DMS53 treated with DMSO at 0.1 percent for 48 hours (cell line): ENCODE measurements at regions not wholly inside any gene's neighbourhood (a gene's known extent, or its start where the extent isn't known, plus 50 kb on each side); places are given as distances from the start of the nearest gene placed in this dataset.

ENCODE experiments used
- DNase-seq: peaks from one replicate; lab custom pipeline; 2025; ENCODE audit not compliant: unreplicated experiment; lab: John Stamatoyannopoulos, UW

DNA sequence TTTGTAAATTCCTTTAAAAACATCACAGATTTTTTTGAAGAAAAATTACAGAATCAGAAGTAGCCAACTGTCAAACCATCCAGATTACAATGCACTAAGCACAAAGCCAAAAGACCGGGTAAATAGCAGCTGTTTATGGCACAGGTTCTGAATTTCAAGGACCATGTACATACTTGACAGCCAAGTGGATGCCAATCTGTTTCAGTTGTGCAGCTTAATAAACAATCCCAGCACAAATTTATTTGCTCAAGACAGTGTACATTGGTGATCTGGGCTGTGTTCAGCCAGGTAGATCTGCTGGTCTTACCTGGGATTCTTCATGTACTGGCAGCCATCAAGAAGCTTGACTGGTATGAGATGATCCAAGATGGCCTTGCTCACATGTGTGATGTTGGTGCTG, 229.8 kb upstream of the FLRT2 start:
- peak; percentile 65 for DNase-seq

DNA sequence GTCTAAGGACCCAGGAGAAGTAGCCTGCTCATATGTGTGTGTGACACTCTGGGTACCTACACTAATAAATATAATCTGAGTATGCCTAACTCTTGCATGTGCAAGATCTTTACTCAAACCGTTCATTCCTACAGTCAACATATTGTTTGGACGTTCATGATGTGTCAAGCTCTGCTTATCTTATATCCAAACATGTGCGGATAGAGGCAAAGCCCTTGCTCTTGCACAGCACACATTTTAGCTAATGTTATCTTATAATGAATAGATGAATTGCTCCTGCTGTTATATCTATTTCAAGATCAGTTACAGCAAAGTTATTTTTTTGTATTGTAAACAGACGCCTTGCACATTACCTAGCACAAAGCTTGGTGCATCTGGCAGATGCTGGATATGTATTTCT, 228.4 kb upstream of the FLRT2 start:
- no peak for DNase-seq

DNA sequence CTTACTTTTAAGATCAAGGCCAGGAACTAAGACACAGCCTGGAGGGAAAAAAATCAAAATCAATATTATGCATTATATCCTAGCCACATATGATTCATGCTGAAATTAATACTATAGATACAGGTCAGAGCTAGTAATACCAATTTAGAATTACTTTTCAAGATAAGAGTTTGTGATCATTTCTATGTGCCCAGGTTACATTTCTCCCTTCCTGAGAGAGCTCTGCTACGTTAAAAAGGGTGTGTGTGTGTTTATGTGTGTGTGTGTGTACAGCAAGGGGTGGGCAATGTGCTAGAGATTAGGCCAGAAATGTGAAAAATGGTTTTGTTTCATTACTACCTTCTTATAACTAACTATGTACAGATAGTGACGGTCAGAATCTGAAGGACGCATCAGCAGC, 223.9 kb upstream of the FLRT2 start:
- DNase-seq: no peak

DNA sequence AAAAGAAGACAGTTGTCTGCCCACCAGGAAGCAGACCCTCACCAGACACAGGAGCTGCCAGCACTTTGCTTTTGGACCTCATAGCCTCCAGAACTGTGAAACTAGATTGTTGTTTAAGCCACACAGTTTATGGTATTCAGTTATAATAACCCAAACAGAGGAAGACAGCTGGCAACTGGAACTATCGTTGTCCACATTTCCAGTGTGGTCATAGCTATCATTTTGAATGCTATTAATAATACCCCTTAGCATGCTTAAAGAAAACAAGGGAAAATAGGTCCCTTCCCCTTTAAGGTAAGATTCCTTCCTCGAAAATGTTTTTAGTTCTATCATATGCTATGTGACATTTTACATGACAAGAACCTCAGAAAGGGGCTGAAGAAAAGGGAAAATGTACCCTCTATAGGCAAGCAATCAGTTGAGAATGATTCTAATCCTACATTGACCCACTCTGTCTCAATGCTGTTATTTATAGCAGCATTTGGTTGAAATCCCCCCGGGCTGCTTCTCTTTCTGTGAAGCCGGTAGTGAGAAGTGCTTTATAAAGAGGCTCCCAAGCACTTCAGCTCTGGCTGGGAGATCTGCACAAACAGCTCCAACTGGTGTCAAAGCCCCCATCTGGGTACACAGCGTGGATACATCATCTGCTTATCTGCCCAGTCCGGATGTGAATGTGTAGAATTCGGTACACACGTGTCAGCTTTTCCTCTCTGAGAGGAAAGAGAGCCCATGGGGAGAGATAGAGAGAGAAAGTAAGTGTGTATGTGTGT, 221.2 kb upstream of the FLRT2 start:
- DNase-seq: no peak

DNA sequence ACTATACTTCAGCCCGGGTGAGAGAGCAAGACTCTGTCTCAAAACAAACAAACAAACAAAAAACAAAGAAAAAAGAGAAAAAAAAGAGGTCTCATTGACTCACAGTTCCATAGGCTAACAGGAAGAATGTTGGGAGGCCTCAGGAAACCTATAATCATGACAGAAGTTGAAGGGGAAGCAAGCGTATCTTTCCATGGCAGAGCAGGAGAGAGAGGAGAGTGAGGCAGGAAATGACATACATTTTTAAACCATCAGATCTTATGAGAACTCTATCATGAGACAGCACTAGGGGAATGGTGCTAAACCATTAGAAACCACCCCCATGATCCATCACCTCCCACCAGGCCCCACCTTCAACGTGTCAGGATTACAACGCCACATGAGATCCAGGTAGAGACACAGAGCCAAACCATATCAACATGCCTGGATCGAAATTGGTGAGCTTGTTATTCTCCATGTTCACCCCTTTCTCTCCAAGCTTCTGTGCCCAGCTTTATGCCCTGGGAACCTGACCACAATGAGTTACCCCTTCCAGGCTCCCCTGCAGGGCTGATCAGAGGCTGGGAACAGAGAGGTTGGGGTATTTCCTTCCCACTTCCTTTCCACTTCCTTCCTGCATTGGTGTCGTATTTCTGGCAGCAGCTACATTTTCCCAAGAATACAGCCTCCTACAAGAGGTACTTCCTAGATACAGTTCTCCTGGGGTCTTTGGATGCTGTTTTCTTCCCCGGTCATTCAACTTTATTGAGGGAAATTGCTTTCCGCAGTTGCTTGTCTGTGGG, 219.3 kb upstream of the FLRT2 start:
- DNase-seq: no peak

DNA sequence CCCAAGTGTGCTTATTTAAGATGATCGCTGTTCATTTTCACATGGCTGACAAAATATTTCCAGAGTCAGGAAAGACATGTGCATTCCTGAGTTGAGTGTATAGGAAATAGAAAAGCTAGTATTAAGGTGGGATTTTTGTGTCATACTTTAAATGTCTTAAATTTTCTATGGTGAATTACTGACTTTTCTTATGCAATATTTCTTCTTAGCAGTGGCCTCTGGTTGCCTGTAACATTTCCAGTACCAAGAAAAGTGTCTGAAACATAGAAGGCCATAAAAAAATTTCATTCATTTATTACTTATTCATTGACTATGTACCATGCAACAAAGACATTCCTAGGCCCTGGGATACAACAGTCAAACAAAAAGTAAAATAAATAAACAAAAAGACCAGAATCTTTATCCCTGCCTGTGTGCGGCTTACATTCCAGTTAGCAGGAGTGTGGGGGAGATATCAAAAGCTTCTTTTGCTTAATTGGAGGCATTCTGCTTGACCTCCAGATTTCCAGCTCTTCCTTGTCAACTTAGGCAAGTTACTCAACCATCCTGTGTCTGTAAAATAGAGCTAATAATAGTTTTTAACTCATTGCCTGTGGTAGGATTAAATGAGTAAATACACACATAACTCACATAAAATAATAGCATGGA, 216.3 kb upstream of the FLRT2 start:
- DNase-seq: no peak

DNA sequence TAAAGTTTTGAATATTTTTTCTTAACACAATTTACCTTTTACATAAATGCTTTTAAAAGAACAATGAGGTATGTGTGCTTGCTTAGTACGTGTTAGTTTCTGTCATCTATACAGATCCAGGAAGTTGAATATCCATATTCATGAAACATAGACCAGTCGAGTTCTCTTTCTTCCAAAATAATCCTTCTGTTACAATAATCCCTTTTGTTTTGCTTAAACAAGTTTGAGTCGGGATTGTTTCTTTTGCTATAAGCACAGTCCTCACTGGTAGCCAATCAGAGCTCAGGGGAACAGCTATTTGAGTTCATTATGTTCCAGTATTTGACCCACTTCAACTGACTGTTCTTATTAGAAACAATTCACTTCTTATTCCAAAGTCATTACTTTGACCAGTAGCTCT, 214.7 kb upstream of the FLRT2 start:
- DNase-seq: no peak

DNA sequence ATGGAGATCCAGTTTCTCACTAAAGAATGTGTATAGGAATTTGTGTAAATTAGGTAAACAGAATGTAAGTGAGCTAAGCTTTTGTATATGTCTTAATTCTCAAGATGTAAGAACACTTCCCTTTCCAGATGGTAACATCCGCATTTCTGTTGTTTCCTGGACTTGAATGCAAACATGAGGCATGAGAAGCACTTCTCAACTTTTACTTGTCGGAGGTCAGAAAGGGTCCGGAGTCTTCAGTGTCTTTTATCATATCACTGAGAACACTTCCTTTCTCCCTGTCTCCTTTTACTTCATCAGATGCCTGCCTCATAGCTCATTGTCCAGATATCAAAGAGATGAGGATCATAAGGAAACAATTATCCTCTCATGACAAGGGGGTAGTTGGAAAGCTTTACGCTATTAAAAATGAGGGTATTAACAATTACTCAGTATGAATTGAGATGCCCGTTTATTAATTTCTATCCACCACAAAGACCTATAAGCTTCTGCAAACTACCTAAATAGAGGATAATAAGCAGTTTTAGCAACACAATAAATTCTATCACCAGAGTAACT, 214.1 kb upstream of the FLRT2 start:
- no peak for DNase-seq

DNA sequence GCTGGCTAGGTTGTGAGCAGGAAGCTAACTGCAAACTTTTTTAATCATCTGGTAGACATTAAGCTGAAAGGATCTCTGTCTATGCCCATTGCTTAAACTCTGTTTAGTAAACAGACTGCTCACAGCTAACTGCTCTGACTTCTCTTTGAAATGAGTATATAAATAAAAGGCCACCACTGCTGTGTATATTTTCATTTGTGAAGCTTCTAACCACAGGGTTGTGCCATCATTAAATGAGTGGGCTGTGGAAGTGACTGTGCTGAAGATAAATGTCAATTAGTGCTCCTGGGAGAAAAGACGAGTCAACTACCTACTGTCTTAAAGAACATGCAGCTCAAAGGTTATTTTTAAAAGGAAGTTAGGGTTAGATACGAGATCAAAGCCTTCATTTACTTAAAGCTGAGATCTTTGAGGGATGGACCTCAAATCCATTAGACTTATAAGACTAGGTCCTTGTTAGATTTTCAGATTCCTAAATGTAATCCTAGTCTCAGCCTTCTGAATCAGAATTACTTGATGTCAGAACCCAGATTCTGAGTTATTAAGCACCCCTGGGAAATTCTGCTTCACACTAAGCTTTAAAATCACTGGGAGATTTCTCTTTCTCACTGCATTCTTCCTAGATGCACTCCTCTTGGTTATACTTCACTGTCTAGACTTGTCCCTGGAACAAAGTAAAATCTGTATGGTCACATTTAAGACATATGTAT, 213.1 kb upstream of the FLRT2 start:
- no peak for DNase-seq

DNA sequence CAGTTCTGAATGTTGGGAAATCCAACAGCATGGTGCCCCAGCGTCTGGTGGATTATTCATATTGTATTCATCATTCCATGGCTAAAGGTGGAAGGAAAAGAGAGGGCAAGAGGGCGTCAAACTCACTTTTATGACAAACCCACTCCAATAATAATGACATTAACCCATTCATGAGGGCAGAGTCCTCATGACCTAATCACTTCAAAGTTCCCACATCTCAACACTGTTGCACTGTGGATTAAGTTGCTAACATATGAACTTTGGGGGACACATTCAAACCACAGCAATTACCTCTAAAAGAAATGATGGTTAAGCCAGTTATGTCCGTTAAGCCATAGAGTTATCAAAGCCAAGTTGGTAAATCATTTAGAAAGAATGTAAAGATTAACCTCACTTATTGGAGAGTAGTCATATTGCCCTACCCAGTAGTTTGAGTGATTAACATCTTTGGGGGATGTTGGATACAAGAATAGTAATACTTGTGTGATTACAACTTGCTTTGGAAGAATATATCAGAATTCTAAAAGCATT, 212.4 kb upstream of the FLRT2 start:
- DNase-seq: no peak

DNA sequence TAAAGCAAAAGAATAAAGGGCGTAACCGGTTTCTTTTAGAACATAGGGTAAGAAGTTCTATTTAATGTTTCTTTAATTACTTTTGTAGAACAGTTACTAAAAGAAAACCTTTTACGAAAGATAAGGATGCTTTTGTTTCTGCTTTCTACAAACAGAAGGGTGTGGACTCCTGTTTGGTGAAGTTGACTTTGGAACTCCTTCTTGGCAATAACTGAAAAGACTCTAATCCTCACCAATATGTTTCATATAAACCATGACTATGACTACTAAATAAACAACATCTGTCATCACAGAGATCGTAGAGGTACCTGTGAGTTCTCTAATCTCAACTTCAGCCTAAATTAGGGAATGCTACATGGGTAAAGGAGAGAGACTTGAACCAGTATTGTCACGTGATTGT, 210.8 kb upstream of the FLRT2 start:
- no peak for DNase-seq

DNA sequence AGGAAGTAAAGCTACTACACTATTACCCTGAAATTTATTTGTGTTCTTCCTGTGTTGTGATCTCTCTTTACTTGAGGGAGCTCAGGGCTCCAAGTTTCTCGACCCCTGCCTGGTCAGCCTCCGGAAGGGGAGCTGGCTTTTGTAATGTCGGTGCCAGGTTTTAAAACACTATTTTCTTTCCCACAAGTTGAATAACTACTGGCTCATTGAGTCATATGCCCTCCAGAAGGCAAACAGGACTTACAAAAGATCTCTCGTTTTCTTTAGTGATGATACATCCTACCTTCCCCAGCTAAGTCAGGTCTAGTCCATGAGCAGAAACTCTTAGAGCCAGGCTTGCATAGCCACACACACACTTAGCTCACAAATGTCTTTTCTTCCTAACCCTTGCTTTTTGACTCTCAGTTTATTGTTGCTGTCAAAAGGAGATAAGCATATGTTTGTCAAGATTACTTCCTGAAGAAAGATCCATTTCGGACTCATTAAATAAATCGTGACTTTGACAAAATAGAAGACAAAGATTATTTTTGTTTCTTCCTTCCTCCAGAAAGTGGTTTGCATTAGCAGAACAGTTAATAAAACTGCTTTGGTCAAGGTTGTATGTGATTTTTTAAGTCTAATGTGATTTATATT, 209.8 kb upstream of the FLRT2 start:
- no peak for DNase-seq

DNA sequence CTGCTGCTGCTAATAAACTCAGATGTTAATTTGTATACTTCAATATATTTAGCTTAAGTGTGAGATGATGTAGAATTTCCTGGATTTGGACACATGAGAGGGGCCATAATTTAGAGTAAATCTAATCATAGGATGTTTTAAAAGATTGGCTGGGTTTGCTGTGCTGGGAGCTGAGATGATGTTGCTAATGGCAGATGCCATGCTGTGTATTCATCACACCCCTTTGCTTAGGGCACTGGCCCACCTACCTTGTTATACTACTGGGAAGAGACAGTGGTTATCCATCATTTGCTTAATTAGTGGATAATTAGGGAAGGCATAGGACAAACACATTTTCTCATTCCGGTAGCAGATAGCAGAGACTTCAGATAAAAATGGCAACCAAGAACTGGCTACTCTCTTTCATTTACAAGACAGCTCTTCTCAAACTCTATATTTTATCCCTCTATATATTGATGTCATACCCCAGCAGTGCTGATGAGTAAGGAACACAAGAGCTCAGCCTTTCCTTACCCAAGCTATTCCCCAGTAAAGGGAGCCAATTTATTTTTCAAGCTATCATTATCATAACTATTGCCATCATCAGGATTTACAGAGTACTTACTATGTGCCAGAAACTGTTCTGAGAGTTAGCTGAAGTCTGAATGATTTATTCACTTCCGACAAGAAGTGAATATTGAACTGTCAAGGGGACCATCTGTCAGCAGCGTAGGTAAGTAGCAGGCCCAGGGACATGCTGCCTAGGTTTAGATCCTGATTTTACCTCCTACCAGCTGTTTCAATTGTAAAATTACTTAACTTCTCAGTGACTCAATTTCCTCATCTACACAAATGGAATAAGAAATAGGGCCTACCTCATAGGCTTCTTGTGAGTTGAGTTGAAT, 204.6 kb upstream of the FLRT2 start:
- DNase-seq: no peak

DNA sequence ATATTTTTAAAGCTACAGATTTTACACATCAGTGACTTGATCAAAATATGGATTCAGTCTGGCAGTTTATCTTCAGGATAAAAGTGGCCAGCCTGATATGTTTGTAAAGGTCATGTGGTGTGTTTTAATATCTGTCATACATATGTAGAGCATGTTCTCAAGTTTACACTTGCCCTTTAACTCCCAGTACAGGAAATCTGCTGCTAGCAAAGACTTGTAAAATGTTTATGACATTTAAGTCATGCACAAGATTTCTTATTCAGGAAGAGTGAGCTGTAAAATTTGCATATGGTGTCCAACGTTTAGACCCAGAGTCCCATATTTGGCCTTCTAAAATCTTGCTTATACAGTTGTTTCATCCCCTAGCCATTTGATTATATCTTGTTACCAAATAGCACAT, 197.5 kb upstream of the FLRT2 start:
- no peak for DNase-seq

DNA sequence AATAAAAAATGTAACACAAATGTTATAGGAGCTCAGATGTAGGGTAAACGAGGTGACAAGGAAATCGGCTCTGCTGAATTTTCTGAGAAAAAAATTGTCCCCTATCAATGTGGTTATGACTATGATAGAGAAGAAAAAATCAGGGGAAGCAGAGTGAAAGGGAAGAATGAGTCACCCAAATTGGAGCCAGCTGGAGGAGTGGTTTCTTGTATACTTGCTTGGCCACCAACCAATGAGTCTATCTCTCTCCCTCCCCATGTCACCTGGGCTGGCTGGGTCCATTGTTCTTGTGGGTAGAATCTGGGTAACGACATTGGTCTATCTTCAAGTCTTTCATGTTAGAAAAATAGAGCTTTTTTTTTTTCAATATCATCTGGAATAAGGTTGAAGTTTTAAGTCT, 196.6 kb upstream of the FLRT2 start:
- DNase-seq: no peak

DNA sequence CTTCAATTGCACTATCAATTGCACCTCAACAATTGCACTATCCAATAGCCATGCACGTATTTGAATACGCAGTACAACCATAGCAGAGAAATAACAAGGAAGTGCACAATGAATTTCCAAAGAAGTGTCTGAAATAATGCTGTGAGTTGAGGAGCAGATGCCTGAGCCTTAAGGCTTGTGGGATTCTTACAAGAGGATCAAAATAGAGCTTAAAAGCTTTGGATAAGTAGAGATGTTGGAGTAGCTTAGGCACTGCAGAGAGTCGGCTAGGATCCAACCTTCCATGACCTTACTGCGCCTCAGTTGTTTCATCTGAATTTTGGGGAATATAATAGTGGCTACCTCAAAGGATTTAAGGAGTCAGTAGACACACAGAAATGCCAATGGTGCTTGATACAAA, 196.1 kb upstream of the FLRT2 start:
- no peak for DNase-seq

DNA sequence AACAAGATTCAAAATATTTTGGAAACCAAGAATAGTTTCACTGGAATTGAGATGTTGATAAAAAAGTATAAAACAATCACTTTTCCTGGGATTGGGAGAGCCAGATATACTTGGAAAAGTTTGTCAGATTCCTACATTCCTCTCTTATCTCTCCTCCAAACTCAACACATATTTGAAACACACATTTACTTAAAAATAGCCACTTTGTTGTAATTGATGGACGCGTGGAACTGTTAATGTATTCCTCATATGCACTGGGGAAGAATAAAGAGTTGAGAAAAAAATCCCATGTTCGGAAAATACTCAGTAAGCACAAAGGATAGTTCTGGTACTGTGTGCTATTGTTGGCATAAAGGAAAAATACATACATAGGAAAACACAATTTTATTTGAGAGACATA, 195.6 kb upstream of the FLRT2 start:
- DNase-seq: no peak

DNA sequence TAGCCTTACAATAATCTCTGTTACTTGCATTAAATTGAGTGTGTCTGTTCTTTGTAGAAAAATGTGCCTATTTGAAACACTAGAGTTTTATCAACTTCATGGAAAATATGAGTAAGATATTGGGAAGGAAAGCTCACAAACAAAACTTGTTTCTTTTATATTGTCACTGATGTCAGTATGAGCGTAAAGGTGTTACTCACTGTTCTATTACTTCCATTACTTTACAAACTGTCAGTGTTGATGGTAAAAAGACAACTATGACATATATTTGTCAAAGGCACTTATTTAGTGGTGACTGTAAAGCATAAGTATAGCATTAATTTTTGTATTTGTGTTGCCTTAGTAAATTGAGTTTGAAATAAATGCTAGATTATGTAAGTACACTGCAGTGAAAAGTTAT, 193.7 kb upstream of the FLRT2 start:
- no peak for DNase-seq

DNA sequence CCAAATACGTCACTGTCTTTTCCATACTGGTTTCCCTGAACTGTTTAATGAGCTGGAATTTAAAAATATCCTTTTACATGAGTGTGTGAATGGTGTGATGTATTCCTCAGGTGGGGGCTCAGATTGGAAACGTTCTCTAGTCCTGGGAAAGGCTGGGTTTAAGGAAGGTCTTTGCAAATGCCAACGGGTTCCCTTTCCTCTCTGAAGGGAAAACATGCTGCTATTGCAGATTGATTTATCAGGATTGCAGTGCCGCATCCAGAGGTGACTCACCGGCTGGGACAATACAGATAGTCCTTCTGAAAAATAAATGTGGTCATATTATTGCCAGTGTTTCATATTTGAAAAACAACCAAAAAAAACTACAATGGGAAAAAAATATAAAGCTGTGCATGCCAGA, 193.1 kb upstream of the FLRT2 start:
- DNase-seq: no peak

DNA sequence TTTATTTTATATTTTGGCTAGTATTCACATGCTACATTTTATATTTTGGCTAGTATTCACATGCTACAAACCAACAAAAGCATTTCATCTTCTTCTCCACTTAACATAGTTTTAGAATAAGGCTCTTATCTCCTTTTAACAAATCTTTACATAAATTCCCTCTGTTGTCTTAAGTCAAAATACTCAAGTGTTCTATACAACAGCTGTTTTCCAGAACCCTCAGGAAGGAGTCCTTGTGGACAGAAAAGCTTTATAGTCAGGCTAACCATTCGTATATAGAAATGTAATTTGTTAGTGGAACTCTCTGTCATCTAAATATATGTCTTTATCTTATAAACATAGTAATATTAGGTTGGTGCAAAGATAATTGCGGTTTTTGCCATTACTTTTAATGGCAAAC, 191.0 kb upstream of the FLRT2 start:
- DNase-seq: no peak
